AG04449 (cell line): ENCODE measurements at regions not wholly inside any gene's neighbourhood (a gene's known extent, or its start where the extent isn't known, plus 50 kb on each side); places are given as distances from the start of the nearest gene placed in this dataset.

Source experiments
- CTCF ChIA-PET: fragments of 350-600 bp; formaldehyde crosslinking; extraction: SDS; loops from one replicate; lab custom pipeline; 2021; ENCODE audit warnings: antibody characterized with exemption; lab: Yijun Ruan, JAX
- POLR2A ChIA-PET: fragments of 400-600, 350-600 bp; formaldehyde crosslinking; extraction: SDS; loops from one replicate; lab custom pipeline; 2020; ENCODE audit warnings: antibody characterized with exemption, inconsistent platforms; lab: Yijun Ruan, JAX
- DNase-seq: peaks from one replicate; pipeline ENCODE4 v3.0.0-alpha.2; 2010; ENCODE audit warnings: low read depth, low spot score
- H3K4me3 ChIP-seq: 2 replicates; pipeline ENCODE4 v1.5.1; 2011; ENCODE audit warnings: low read depth, mild to moderate bottlenecking, control low read depth, low read length
- CTCF ChIP-seq: IDR thresholded peaks from one replicate; pipeline ENCODE4 v1.5.1; 2011; ENCODE audit warnings: mild to moderate bottlenecking, moderate library complexity, low read length, control low read depth, inconsistent platforms; ENCODE audit not compliant: insufficient read depth; ENCODE audit errors: missing control alignments

GRCh38 chr5:155625315-155625714, 611.8 kb downstream of the KIF4B start:
- no peak for DNase-seq
- no peak overlapping the region for H3K4me3 ChIP-seq
- POLR2A ChIA-PET: no interaction called here
- TF ChIP-seq CTCF: no peak
- CTCF ChIA-PET: no interaction called here

- no peak for TF ChIP-seq CTCF
- no peak for DNase-seq
- POLR2A ChIA-PET: no interaction called here
- CTCF ChIA-PET: interaction anchor here (0.8 to 1.1 kb wide), 3 partner anchors 9 to 1190 kb away, joined by 3 to 4 read pairs (median 3); no protein-coding TSS in a partner anchor
- no peak overlapping the region for H3K4me3 ChIP-seq
Measured at GRCh38 chr5:155625897-155626543, 612.5 kb downstream of the KIF4B start.

GRCh38 chr5:155626592-155626991, 613.0 kb downstream of the KIF4B start:
- POLR2A ChIA-PET: no interaction called here
- no peak for TF ChIP-seq CTCF
- no peak overlapping the region for H3K4me3 ChIP-seq
- CTCF ChIA-PET: interaction anchor here (0.8 to 1.1 kb wide), 3 partner anchors 9 to 1190 kb away, joined by 3 to 4 read pairs (median 3); no protein-coding TSS in a partner anchor
- no peak for DNase-seq

- CTCF ChIA-PET: no interaction called here
- no peak for TF ChIP-seq CTCF
- DNase-seq: no peak
- H3K4me3 ChIP-seq: no peak overlapping the region
- POLR2A ChIA-PET: no interaction called here
Measured at GRCh38 chr5:155628346-155628745, 614.8 kb downstream of the KIF4B start.

GRCh38 chr5:155629597-155629996, 616.0 kb downstream of the KIF4B start:
- no peak for TF ChIP-seq CTCF
- DNase-seq: no peak
- CTCF ChIA-PET: interaction anchor here (0.6 kb wide), 1 partner anchor 236 kb away, joined by 3 read pairs; no protein-coding TSS in a partner anchor
- POLR2A ChIA-PET: no interaction called here
- H3K4me3 ChIP-seq: no peak overlapping the region

- no peak for TF ChIP-seq CTCF
- CTCF ChIA-PET: no interaction called here
- no peak for DNase-seq
- POLR2A ChIA-PET: no interaction called here
- H3K4me3 ChIP-seq: no peak overlapping the region
Measured at GRCh38 chr5:155631116-155631515, 617.6 kb downstream of the KIF4B start.
